GM19468 (cell line): ENCODE measurements at regions not wholly inside any gene's neighbourhood (a gene's known extent, or its start where the extent isn't known, plus 50 kb on each side); places are given as distances from the start of the nearest gene placed in this dataset.

Source experiments
- ATAC-seq: cut with Tn5 transposase; IDR thresholded peaks from one replicate; pipeline ENCODE4 v1.9.1; 2021; ENCODE audit warnings: mild to moderate bottlenecking, moderate library complexity, moderate number of reproducible peaks; ENCODE audit not compliant: unreplicated experiment; ENCODE audit errors: extremely low read depth

GRCh38 chr5:68467794-68468193 is 252.2 kb downstream of the PIK3R1 start:
- no peak for ATAC-seq

GRCh38 chr5:68468322-68468721 is 252.8 kb downstream of the PIK3R1 start:
- no peak for ATAC-seq

- no peak for ATAC-seq
Observed at GRCh38 chr5:68475476-68475983, 260.0 kb downstream of the PIK3R1 start.

- no peak for ATAC-seq
Observed at GRCh38 chr5:68476854-68477253, 261.3 kb downstream of the PIK3R1 start.

GRCh38 chr5:68478301-68479095 is 262.9 kb downstream of the PIK3R1 start:
- no peak for ATAC-seq

GRCh38 chr5:68479524-68479923 is 264.0 kb downstream of the PIK3R1 start:
- no peak for ATAC-seq

GRCh38 chr5:68480335-68480940 is 264.9 kb downstream of the PIK3R1 start:
- no peak for ATAC-seq

- ATAC-seq, result no peak
Observed at GRCh38 chr5:68482199-68482598, 266.6 kb downstream of the PIK3R1 start.

GRCh38 chr5:68484307-68485068 is 268.9 kb downstream of the PIK3R1 start:
- ATAC-seq, result no peak

GRCh38 chr5:68489556-68489955 is 274.0 kb downstream of the PIK3R1 start:
- ATAC-seq, result no peak

GRCh38 chr5:68490406-68490805 is 274.9 kb downstream of the PIK3R1 start:
- no peak for ATAC-seq

- no peak for ATAC-seq
Observed at GRCh38 chr5:68494771-68495170, 279.2 kb downstream of the PIK3R1 start.

- no peak for ATAC-seq
Observed at GRCh38 chr5:68499987-68500386, 284.4 kb downstream of the PIK3R1 start.

- ATAC-seq, result no peak
Observed at GRCh38 chr5:68500813-68501212, 285.3 kb downstream of the PIK3R1 start.

- ATAC-seq, result no peak
Observed at GRCh38 chr5:68502531-68502930, 287.0 kb downstream of the PIK3R1 start.

- no peak for ATAC-seq
Observed at GRCh38 chr5:68504306-68504705, 288.8 kb downstream of the PIK3R1 start.

GRCh38 chr5:68505917-68506860 is 290.6 kb downstream of the PIK3R1 start:
- no peak for ATAC-seq

GRCh38 chr5:68515514-68515913 is 300.0 kb downstream of the PIK3R1 start:
- ATAC-seq, result no peak

GRCh38 chr5:68518286-68518685 is 302.7 kb downstream of the PIK3R1 start:
- ATAC-seq, result no peak

- ATAC-seq, result no peak
Observed at GRCh38 chr5:68519143-68519542, 303.6 kb downstream of the PIK3R1 start.
